ENCODE measurements at regions not wholly inside any gene's neighbourhood (a gene's known extent, or its start where the extent isn't known, plus 50 kb on each side); places are given as distances from the start of the nearest gene placed in this dataset.

DNA sequence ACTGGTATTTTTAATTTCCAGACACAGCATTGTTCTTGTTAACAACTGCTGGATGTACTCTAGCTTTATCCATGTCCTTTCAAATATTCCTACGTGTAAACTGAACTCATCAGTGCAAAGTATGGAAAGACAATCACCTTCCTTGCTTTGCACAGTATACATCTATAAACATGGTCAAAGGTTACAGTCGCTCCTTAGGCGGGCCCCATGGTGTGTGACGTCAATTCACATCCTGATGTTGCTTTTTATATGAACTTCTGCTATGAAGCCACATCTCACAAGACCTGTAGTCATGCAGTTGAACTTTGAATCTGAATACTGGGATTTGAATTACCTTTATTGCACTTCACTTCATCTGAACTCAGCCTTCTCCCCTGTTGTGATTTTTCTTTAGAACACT is 447.6 kb upstream of the PSMD7 start:
- TF ChIP-seq, protein P1, sequence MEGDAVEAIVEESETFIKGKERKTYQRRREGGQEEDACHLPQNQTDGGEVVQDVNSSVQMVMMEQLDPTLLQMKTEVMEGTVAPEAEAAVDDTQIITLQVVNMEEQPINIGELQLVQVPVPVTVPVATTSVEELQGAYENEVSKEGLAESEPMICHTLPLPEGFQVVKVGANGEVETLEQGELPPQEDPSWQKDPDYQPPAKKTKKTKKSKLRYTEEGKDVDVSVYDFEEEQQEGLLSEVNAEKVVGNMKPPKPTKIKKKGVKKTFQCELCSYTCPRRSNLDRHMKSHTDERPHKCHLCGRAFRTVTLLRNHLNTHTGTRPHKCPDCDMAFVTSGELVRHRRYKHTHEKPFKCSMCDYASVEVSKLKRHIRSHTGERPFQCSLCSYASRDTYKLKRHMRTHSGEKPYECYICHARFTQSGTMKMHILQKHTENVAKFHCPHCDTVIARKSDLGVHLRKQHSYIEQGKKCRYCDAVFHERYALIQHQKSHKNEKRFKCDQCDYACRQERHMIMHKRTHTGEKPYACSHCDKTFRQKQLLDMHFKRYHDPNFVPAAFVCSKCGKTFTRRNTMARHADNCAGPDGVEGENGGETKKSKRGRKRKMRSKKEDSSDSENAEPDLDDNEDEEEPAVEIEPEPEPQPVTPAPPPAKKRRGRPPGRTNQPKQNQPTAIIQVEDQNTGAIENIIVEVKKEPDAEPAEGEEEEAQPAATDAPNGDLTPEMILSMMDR (IDR thresholded peaks at IDR 0.05) = no peak
- no peak for TF ChIP-seq POLR2A (IDR thresholded peaks at IDR 0.05)

Data from right lobe of liver (tissue), 4 donors.